ENCODE measurements at regions not wholly inside any gene's neighbourhood (a gene's known extent, or its start where the extent isn't known, plus 50 kb on each side); places are given as distances from the start of the nearest gene placed in this dataset.

- DNase-seq = peak; percentile 5
These were observed 1046.2 kb downstream of the NCAM2 start for GRCh38 chr21:22044431-22044830.

- DNase-seq = no peak
These were observed 1048.4 kb downstream of the NCAM2 start for GRCh38 chr21:22046576-22046975.

GRCh38 chr21:22056904-22057303 is 1058.7 kb downstream of the NCAM2 start:
- DNase-seq = peak; percentile 1

GRCh38 chr21:22062472-22063139 is 1064.4 kb downstream of the NCAM2 start:
- peak; percentile 19 for DNase-seq

GRCh38 chr21:22063140-22063539 is 1064.9 kb downstream of the NCAM2 start:
- DNase-seq = no peak

- no peak for DNase-seq
These were observed 1078.3 kb downstream of the NCAM2 start for GRCh38 chr21:22076471-22076870.

GRCh38 chr21:22083899-22084298 is 1085.7 kb downstream of the NCAM2 start:
- no peak for DNase-seq

GRCh38 chr21:22096314-22096713 is 1098.1 kb downstream of the NCAM2 start:
- DNase-seq = no peak

GRCh38 chr21:22106720-22107410 is 1108.7 kb downstream of the NCAM2 start:
- DNase-seq = no peak

- DNase-seq = peak; percentile 71
These were observed 1117.5 kb downstream of the NCAM2 start for GRCh38 chr21:22115746-22116145.

- peak; percentile 39 for DNase-seq
These were observed 1122.5 kb downstream of the NCAM2 start for GRCh38 chr21:22120616-22121266.

- no peak for DNase-seq
These were observed 1127.4 kb downstream of the NCAM2 start for GRCh38 chr21:22125581-22125980.

- DNase-seq = no peak
These were observed 1130.5 kb downstream of the NCAM2 start for GRCh38 chr21:22128671-22129070.

GRCh38 chr21:22132358-22133071 is 1134.3 kb downstream of the NCAM2 start:
- no peak for DNase-seq

GRCh38 chr21:22136740-22137139 is 1138.5 kb downstream of the NCAM2 start:
- no peak for DNase-seq

GRCh38 chr21:22138297-22139016 is 1140.2 kb downstream of the NCAM2 start:
- no peak for DNase-seq

- DNase-seq = no peak
These were observed 1147.3 kb downstream of the NCAM2 start for GRCh38 chr21:22145545-22145944.

GRCh38 chr21:22154579-22155274 is 1156.5 kb downstream of the NCAM2 start:
- DNase-seq = no peak

GRCh38 chr21:22164912-22165311 is 1166.7 kb downstream of the NCAM2 start:
- DNase-seq = no peak

- DNase-seq = no peak
These were observed 1176.5 kb downstream of the NCAM2 start for GRCh38 chr21:22174746-22175145.

- no peak for DNase-seq
These were observed 1191.1 kb downstream of the NCAM2 start for GRCh38 chr21:22189278-22189677.

- no peak for DNase-seq
These were observed 1193.4 kb downstream of the NCAM2 start for GRCh38 chr21:22191581-22191980.

All from DMS53 (cell line).